ENCODE measurements at regions not wholly inside any gene's neighbourhood (a gene's known extent, or its start where the extent isn't known, plus 50 kb on each side); places are given as distances from the start of the nearest gene placed in this dataset.

DNA sequence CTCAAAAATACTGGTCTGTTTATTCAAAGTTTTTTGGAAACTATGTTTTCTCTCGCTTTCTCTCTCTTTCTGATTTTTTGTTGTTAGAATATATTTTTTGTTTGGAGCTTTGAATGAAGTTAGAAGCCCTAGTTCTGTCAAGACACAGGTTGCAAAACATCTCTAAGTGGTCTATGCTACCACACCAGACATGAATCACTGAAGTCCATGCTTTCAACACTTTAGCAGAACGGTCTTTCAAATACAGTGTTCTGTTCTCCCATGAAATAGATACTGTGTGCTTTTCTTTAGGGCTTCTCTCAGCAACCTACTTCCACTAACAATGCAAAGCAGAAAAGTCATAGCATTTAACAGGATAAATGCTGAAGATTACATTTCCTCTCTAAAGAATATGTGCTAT is 392.5 kb downstream of the TMEM167A start:
- DNase-seq, result no peak

DNA sequence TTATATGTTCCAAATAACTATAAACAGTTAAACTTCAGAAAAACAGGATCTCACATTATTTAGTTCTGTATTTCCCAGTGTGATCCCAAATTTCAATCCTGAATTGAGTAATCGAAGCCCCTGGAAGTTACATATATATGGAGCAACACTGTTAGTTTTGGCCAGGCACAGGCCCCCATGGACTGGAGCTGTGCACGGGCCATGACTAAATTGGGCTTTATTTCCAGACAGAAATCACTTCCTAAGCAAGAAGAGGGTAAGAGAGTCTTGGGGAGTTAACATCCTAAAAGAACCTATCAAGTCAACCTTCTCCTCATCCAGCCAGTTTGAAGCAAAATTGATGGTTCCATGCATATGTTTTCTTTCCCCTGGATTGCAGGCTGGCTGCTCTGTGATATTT is 393.0 kb downstream of the TMEM167A start:
- no peak for DNase-seq

DNA sequence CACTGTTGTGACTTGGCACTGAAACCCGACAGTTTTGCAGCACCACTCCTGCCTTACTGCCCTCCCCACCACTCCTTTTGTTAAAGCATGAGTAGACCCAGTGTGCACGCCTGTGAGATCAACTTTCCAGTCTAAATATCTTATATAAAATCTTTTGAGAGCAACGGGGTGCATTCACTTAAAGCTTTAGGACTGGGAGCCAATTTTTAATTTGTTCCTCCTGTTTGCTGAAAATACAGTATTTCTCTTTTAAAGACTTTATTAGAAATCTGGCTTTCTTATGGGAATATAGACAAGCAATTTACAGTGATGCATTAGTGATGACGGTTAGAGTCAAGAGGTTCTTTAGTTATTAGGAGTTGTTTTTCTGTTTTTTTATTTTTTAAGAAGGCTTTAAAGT is 397.5 kb downstream of the TMEM167A start:
- DNase-seq, result no peak

DNA sequence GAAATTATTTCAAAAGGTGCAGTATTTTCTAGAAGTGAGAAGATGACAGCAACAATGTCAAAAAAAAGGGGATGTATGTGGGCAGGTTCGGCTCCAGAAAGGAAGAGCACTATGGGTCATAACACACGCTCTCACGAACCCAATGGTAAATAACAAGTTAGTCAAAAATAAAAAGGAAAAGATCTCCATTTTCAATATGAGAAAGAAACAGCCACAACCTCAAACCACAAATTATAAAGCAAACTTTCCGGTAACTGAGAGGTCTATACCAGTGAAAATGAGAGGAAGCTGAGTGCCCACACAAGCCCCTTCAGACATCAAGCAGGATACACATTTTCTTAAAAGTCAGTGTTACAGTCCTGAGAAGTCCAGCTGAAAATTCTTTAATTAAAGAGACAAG is 398.5 kb upstream of the RPS23 start:
- DNase-seq, result no peak

DNA sequence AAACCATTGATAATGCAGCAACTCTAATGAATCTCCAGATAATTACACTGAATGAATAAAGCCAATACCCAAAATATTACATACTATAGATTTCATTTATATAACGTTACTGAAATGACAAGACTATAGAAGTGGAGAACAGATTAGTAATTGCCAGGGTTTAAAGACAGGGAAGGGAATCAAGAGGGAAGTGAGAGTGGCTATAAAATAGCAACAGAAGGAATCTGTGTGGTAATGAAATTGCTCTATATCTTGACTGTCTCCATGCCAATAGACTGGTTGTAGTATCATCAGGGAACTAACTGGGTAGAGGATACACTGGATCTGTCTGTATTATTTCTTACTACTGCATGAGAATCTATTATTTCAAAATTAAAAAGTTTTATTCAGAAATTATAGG is 396.5 kb upstream of the RPS23 start:
- no peak for DNase-seq

DNA sequence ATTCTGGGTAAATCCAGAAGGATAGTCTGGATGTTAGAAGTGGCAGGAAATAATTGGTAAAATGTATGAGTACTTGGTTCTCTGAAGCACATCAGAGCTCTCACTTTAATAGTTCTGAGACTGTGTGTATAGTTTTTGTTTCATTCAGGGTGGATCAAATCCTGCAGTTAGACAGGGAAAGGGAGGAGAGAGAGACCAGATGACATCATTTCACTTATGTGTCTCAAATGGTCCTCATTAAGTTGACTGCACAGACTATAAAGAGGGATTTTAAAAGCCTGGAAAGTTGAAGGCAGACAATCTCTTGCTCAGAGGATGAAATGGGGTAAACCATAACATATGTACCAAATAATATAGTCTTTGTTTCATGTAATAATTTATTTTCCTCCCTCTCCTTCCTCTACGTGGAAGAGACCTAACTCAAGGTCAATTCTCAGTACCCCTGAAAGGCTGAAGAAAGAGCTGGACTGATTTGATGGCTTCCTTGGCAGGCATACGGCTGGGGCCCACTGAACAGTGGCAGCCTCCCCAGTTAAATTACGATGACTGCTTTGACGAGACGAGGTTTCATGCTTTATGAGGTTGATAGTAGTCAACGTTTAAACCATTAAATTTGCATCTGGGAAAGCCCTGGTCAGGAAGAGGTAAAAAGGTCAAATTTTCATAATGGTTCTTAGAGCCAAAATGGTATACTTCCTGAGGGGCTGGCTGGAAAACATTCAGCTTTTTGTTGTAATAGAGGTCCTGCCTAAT is 395.1 kb upstream of the RPS23 start:
- no peak for DNase-seq

DNA sequence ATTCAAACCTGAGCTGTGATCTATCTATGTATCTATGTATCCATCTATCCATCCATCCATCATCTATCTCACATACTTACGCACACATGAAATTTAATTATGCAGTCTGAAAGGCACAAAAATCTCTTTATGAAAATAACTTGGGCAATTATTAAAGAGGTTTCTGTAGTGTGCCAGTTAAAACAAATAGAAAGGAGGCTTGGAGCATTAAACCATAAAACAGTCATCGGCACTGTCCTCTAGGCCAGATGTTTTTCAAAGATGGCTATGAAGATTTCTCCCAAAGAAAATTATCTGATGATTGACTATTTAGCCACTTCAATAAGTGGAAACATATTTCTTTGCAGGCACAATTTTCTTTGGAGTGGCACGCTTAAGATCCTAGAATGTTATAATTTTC is 392.5 kb upstream of the RPS23 start:
- no peak for DNase-seq

DNA sequence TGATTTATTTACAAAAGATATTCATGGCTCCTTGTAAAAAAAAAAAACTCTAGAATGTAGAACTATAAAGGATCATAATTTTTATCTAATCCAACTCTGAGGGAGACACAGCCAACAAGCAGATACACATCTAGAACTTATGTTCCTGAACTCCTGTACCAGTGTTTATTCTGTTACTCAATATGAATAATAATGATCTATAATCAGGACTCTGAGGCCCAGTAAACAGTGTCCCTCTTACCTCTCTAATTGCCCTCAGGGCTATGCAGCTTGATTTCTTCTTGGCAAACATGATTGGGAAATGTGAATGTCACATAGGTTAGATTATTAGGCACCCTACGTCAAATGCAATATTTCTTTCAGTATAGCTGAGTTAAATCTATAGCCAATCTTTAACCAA is 391.6 kb upstream of the RPS23 start:
- no peak for DNase-seq

DNA sequence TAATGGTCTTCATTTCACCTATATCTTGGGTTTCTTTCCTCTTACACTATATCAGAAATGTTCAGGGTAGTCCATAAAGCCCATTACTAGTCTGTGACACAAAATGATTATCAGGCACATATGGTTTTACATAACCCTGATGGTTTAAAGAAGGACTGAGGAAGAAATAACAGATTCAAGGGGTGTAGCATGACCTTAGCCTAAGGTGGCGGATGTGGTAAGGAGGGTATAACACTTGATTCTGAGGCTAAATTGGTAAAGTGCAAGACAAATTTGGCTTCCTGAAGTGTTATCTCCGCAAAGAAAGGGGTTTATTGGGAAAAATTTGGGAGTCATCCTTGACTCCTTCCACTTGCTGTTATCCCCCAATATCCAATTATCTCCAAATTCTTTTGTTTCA is 388.2 kb upstream of the RPS23 start:
- no peak for DNase-seq

DNA sequence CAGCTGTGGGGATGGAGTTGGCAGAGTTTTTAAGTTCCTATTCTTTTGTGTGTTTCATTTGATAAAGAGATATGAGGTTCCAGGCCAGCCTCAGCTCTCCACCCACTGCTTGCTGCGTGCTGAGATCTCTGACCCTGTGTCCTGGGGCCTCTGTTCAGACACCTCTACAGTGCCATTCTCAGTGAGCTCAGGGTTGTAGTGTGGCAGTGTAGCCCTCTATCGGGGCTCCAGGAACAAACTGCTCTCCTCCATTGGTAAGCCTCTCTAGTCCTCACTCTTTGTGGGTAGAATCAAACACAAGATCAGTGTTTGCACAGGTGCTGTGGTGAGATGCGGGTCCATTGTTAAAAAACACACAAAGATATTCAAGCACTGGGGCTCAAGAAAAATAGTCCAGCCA is 386.6 kb upstream of the RPS23 start:
- no peak for DNase-seq

DNA sequence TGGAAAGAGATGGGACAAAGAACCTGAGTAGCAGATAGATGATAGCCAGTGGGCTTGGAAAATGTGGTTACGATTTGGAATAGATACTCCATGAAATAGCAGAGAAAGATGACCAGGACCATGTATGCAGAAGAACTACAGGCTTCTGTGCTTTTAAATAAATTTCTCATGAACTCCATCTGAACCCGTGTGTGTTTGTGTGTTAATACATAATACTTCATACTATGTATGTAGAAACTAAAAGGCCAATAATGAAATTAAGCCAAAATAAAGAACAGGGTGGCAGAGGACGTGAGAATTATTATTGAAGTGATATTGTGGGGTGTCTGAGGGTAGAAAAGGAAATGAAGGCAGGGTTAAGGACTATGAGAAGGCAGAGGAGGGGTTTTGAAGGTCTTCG is 385.1 kb upstream of the RPS23 start:
- DNase-seq, result no peak

DNA sequence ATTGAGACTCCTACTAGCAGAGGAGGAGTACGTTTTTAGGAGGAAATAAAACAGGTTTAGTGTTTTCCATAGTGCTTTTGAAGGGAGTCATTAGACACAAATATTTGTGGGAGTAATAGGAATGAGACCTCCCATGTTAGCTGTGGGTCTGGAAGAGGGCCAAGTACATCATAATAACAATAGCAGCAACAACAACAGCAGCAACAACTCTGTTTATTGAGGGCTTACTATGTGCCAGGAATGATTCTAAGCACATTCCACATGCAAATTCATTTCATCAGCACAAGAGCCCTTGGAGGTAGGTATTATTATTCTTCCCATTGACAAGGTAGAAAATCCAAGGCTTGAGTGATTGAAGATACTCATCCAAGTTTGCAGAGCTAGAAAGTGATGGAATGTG is 384.2 kb upstream of the RPS23 start:
- DNase-seq, result no peak

DNA sequence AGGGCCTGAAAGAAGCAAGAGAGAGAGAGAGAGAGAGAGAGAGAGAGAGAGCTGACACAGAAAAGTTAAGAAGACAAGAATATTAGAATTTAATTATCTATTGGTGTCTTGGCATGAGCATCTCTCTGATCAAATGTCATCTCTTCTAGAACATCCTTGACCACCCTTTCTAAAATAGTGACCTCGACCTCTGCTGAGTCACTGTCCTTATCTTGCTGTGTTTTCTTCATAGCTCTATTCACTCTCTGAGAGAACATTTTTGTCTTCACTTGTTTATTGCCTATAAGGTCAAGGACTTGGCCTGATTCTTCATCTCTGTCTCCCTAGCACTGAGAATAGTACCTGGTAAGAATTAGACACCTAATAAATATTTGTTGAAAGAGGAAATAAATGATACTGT is 383.8 kb upstream of the RPS23 start:
- no peak for DNase-seq

DNA sequence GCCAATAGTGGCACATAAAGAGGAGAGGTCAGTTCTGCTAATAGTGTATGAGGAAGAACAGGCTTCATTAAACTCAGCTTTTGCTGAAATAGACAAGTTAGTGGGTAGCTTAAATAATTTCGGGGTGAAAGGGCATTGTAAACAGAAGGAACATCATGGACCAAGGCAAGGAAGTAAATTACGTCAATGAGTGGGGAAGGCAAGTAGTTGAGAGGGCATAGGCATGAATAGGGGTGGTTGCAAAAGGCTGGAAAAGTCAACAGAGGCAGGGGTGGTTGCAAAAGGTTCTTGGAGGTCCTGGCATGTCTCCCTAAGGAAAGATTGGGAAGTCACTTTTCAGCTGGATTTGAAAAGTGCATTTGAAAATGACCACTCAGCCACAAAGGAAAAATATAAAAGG is 383.3 kb upstream of the RPS23 start:
- no peak for DNase-seq

DNA sequence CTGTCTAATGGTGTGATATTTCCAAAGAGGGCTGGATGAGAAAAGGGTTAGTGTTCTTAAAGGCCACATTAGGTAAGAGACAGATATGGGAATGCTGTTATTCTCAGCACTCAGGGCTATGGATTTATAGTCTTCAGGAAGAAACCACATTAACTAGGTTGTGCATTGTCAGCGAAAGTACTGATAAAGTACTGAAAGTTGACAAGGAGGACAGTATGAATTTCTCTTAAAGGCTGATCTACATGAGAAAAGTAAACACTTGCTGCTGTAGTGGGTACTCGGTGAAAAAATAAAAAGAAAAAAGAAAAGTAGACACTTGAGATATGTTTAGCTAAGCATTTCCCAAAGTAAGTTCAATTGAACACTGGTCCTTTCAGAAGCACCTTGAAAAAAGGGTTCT is 381.0 kb upstream of the RPS23 start:
- DNase-seq, result no peak

DNA sequence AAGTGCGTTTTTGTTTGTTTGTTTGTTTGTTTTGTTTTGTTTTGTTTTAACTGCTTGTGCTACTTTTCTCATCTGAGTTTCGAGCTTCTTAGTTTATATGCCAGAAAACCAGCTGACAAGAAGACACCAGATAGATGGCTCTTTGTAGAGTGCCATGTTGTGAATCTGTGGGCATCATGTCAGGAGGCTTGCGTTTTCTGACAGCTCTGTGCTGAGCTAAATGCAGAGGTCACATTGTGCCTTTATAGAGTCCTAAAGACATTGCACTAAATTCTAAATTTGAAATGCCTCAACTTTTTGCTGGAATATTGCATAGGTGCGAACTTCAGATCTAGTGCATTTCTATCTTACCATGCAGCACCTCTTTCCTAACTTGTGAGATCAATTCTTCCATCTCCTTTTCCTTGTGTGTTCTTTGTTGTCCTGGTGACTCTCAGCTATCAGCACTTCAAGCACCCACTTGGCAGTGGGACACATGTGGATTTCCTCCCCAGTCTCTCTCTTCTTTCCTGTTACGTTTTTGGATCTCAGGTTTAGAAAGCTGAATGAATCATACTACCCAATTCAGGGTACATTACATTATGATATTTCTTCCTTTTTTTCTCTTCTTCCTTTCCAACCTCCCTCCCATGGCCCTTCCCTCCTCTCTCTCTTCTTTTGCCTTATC is 379.0 kb upstream of the RPS23 start:
- no peak for DNase-seq

DNA sequence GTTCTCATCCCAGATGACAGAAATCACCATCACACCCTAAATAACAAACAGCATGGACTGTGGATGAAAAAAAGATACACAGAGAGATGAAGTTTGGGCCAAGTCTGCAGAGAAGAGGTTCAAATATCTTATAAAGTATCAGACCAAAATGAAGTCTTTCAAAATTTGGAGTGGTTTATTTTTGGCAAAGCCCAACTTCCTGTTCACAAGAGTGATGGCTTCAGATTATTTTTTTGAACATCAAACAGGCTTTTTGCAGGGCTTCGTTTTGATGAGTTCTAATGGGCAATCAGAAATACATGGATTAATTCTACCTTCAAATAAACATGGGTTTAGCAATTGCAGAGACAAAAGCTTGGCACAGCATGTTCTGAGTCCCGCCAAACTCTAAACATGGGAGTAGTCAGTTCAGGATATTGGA is 378.2 kb upstream of the RPS23 start:
- no peak for DNase-seq

DNA sequence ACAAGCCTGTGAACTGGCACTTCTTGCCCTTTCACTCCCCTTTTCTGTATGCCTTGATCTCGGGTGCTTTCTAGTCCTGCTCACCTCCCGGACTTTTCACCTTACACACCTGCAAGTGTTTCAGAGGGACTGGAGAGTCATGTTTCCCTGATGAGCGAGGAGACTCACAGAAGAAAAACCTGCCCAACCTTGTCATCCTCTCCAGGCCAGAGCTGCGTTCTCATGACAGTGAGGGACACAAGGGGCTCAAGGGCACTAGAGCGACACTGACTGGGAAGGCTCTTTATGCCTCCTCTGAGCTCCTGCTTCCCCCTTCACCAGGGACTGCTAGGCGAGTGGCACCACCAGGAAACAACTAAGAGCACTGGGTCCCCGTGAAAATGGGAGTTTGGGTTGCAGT is 376.9 kb upstream of the RPS23 start:
- no peak for DNase-seq

DNA sequence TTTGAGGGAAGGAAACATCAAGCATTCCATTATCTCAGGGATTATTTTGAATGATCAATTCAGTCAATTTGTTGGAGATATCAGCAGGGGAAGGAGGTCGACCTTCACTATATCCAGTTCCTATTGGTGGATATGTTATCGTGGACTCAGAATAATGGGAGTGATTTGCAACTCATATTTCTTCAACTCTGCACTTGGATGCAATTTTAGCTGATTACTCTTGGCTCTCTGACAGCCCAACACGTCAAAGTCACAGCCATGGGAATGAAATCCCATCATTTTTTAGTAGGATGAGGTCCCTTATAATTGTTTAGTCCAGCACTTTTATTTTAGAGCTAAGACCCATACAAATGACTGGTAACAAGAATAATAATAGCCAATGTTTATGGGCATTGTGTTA is 371.8 kb upstream of the RPS23 start:
- no peak for DNase-seq

DNA sequence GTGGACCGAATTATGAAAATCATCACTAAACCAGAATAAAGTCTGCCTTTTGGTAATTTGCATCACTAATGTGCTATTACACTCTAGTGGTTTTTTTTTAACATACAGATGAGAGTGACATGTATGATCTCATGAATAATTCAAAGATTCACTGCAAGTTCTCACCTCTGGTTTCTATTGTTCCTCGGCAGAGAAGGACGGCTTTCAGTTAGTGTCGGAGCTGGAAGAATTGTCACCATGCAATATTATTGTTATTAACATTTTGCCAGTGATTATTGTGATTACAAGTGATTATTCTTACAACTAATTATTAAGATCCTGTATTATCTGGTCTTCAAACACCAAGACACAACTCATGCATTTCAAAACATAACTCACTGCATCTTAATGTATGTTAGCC is 366.6 kb upstream of the RPS23 start:
- no peak for DNase-seq

DNA sequence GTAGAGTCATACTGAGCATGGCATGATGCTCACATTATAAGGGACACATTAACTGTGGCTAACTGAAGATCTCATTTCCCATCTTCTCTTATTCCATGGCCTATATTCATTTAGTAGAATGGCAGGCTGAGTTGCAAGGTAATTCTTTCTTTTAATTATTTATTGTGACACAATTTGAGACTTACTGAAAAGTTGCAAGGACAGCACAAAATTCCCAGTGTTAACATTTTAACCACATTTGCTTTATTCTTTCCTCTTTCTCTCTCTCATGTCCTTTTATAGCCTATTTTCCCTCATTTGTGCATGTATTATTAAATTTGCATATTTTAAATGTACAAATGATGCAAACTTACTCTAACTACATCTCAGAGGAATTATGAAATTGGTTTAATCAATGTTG is 366.1 kb upstream of the RPS23 start:
- no peak for DNase-seq

DNA sequence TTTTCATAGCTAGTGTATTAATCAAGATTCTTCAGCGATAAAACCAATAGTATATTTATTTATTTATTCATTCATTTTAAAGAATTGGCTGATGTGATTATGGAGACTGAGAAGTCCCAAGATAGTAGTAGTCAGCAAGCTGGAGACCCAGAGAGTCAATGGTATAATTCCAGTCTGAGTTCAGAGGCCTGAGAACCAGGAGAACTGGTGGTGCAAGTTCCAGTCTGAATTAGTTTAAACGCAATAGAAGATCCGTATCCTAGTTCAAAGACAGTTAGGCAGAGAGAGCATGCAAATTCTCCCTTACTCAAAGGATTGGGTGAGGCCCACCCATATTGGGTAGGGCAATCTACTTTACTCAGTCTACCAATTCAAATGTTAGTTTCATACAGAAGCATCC is 364.2 kb upstream of the RPS23 start:
- no peak for DNase-seq

DNA sequence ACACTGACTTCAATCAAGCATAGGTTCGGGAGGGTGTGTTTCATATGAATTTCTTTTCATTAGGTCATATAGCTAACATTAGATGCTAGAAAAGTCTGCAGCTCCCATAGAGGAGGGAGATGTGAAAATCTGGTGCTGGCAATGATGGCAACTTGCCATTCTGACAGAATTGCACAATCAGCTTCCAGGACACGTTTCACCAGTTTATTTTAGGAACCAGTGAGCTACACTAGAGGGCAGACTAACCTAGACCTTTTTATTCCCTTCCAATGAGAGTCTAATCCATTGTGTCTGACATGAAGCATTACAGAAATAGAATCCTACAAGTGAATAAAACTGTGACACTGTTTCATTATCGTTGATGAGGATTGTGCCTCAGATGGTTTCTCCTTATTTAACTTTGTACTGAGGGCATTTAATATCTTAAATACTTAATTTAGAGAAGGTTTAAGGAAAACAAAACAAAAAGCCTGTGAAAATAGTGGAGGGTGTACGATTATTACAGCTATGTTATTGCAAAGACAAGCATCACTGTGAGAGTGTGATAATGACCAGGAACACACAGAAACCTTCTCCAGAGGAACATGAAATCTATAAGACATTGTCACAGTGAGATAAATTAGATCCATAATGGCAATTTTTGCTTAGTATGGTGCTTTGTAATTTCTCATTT is 363.3 kb upstream of the RPS23 start:
- DNase-seq, result no peak

DNA sequence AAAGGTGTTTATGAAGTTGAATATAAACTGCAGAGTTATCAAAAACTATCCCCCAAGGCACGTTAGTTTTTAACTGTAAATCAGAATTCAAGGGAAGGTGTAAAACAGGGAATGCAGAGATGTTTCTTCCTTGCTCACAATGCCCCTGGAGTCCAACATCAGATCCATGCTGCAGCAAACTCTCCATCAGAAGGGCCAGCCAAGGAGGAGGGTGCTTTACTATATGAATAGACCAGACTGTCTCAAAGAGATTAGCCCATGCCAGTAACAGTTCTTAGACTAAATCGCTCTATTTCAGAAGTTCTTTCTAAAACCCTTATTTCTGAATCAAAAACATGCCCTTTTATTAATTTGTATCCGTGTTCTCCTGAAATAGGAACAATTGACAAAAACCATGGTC is 362.8 kb upstream of the RPS23 start:
- DNase-seq, result no peak

All from activated CD4-positive, CD25-positive, alpha-beta regulatory T cell (primary cell).